ENCODE measurements at regions not wholly inside any gene's neighbourhood (a gene's known extent, or its start where the extent isn't known, plus 50 kb on each side); places are given as distances from the start of the nearest gene placed in this dataset.

DNA sequence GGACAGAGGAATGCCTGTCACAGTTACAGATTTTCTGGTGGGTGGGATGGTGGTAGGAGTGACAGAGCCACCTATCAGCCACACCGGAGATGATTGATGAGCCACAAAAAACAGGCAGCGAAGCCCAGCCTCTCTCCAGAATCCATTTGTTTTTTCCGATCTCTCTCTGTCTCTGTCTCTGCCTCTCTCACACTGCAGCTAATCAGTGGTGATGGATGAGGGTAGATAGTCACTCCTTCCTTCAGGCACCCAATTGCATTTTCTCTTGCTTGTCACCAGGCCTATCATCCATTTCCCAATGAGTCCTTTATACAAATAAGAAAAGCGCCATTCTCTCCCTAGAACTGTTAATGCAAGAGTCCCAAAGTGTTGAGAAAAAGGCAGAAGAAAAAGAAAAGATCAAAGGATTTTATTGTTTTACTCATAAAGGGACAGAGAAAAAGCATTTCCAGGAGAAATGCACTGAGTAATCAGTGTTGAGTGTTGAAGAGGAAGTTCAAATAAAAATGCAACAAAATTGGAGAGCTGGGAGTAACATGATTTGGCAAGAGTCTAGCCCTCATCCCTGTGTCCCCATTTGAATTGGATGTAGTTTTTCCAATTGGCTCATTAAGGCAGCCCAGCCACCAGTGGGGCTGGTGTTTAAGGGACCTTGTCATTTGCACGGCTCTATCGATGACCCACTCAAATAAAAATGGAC lies 1089.3 kb downstream of the TUSC7 start:
- H3K4me3 Mint-ChIP-seq: no peak overlapping the region
- H3K36me3 Mint-ChIP-seq: no peaks in the 10 kb centered on the region
- DNase-seq: no peak
- H3K4me3 ChIP-seq (ENCODE audit: low read length): no peak overlapping the region
- H3K4me1 ChIP-seq (ENCODE audit: insufficient read depth, low read length): no peaks in the 10 kb centered on the region
- H3K27me3 ChIP-seq (ENCODE audit: insufficient read depth, low read length, poor library complexity, severe bottlenecking): no peaks in the 10 kb centered on the region
- H3K36me3 ChIP-seq (ENCODE audit: insufficient read depth, low read length): no peaks in the 10 kb centered on the region
- H3K9me3 Mint-ChIP-seq: peaks cover 0 to 10% (median 2%) of the 10 kb centered on the region in 5 donors
- no peaks in the 10 kb centered on the region for H3K9me3 ChIP-seq (ENCODE audit: low read length)
- no peaks in the 10 kb centered on the region for H3K27me3 Mint-ChIP-seq
- CTCF ChIA-PET: no interaction called here
- POLR2A ChIA-PET: no interaction called here
- no peak overlapping the region for H3K27ac Mint-ChIP-seq
- no peaks in the 10 kb centered on the region for H3K4me1 Mint-ChIP-seq
- H3K27ac ChIP-seq (ENCODE audit: low read depth, low read length): no peak overlapping the region

DNA sequence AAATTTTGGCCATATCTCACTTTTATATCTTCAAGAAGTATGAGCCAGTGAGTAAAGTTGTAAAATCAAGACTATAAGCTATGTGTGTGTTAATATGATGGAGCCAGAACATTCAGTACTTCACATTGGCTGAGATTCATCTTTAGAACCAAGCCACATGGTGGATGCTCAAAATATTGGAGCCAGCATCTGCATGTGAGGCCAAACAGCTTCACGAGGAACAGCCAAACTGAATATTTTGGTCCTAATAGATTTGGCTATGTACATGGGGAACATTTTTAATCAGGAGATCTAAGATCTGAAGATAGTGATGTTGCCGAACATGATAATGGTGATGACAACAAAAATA lies 1089.8 kb downstream of the TUSC7 start:
- no peak for DNase-seq
- H3K27me3 ChIP-seq (ENCODE audit: insufficient read depth, low read length, poor library complexity, severe bottlenecking): no peaks in the 10 kb centered on the region
- no peaks in the 10 kb centered on the region for H3K9me3 ChIP-seq (ENCODE audit: low read length)
- H3K4me3 Mint-ChIP-seq: no peak overlapping the region
- H3K9me3 Mint-ChIP-seq: peaks cover 0 to 14% (median 2%) of the 10 kb centered on the region in 5 donors
- H3K36me3 Mint-ChIP-seq: no peaks in the 10 kb centered on the region
- no peaks in the 10 kb centered on the region for H3K27me3 Mint-ChIP-seq
- H3K36me3 ChIP-seq (ENCODE audit: insufficient read depth, low read length): no peaks in the 10 kb centered on the region
- no peak overlapping the region for H3K4me3 ChIP-seq (ENCODE audit: low read length)
- H3K27ac Mint-ChIP-seq: no peak overlapping the region
- POLR2A ChIA-PET: no interaction called here
- no peak overlapping the region for H3K27ac ChIP-seq (ENCODE audit: low read depth, low read length)
- CTCF ChIA-PET: no interaction called here
- H3K4me1 ChIP-seq (ENCODE audit: insufficient read depth, low read length): no peaks in the 10 kb centered on the region
- H3K4me1 Mint-ChIP-seq: no peaks in the 10 kb centered on the region

- Mint-ChIP-seq H3K9me3 (peaks cover 4 to 18% (median 5%) of the 10 kb centered on the region in 5 donors), H3K36me3 (no peaks in the 10 kb centered on the region), H3K4me1 (no peaks in the 10 kb centered on the region), H3K27ac (no peak overlapping the region), H3K27me3 (no peaks in the 10 kb centered on the region), H3K4me3 (no peak overlapping the region)
- POLR2A ChIA-PET: no interaction called here
- Histone ChIP-seq H3K9me3 (ENCODE audit: low read length) (no peaks in the 10 kb centered on the region), H3K4me3 (ENCODE audit: low read length) (no peak overlapping the region), H3K4me1 (ENCODE audit: insufficient read depth, low read length) (no peaks in the 10 kb centered on the region), H3K27me3 (ENCODE audit: insufficient read depth, low read length, poor library complexity, severe bottlenecking) (no peaks in the 10 kb centered on the region), H3K27ac (ENCODE audit: low read depth, low read length) (no peak overlapping the region), H3K36me3 (ENCODE audit: insufficient read depth, low read length) (no peaks in the 10 kb centered on the region)
- CTCF ChIA-PET: no interaction called here
- DNase-seq: no peak
Observed at GRCh38 chr3:117801912-117802239, 1092.3 kb downstream of the TUSC7 start.

DNA sequence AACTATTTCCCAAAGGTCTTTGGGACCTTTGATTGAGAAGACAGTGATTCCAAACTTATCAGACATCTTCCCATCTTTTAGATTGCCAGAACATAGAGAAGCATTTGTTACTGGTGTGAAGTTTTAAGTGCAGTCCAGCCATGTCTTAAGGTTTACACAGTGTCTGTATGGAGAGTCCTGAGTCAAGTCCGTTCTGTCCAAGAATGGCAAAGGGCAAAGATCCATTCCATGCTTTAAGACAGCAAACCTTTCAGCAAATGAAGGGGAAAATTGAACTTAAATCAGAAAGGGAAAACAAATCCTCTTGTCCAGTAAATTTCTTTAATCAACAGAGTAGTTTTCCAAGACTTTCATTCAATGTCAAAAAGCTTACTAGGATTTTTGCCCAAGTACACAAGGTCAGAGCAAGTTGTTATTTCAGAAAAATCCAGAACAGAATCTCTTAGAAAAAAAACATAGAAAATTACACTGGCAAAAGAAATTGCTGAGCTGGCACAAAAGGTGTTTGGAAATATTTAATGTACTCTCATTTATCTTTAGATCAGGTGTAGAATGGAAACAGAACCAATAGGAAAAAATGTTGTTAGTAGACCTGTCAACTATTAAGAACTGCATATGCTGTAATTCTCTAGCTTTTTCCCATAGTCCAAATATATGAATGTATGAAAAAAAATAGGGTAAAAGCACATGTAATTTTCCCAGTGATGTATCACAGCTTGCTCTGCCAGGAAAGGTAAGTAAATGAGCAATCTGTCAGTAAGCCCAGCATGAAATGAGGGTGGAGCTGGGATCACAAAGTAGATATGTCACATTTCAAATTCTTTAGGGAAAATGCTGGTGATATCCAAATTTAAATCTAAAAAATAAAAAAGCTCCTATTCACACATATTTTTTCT lies 1099.9 kb downstream of the TUSC7 start:
- no peaks in the 10 kb centered on the region for H3K4me1 Mint-ChIP-seq
- Histone ChIP-seq H3K9me3 (ENCODE audit: low read length) (no peaks in the 10 kb centered on the region), H3K27ac (ENCODE audit: low read depth, low read length) (no peak overlapping the region), H3K4me1 (ENCODE audit: insufficient read depth, low read length) (no peaks in the 10 kb centered on the region), H3K36me3 (ENCODE audit: insufficient read depth, low read length) (no peaks in the 10 kb centered on the region), H3K4me3 (ENCODE audit: low read length) (no peak overlapping the region), H3K27me3 (ENCODE audit: insufficient read depth, low read length, poor library complexity, severe bottlenecking) (no peaks in the 10 kb centered on the region)
- ChIA-PET CTCF (no interaction called here), POLR2A (no interaction called here)
- H3K27ac Mint-ChIP-seq: no peak overlapping the region
- no peaks in the 10 kb centered on the region for H3K27me3 Mint-ChIP-seq
- no peaks in the 10 kb centered on the region for H3K36me3 Mint-ChIP-seq
- DNase-seq: no peak
- peaks cover 7 to 21% (median 15%) of the 10 kb centered on the region in 5 donors for H3K9me3 Mint-ChIP-seq
- no peak overlapping the region for H3K4me3 Mint-ChIP-seq

GRCh38 chr3:117811786-117812185 lies 1102.2 kb downstream of the TUSC7 start:
- H3K27ac Mint-ChIP-seq: no peak overlapping the region

DNA sequence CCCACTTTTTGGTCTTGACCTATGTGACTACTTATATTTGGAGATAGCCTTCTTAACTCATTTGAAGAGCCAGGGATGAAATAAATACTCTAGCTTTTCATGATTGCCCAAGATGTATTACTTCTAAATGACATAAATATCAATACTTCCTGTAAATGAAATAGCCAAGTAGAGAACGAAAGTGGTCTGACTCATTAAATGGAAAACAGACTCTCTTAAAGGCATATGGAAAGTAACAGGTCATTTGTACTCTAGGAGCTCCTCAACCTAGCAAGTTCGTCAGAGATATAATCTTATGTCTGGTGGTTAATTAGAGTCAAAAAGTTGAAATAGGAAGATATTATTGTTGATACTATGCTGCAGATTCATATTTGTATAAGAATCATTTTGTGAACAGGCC lies 1105.4 kb downstream of the TUSC7 start:
- ChIA-PET POLR2A (no interaction called here), CTCF (no interaction called here)
- H3K27ac ChIP-seq (ENCODE audit: low read depth, low read length): no peak overlapping the region
- peaks cover 2 to 17% (median 8%) of the 10 kb centered on the region in 5 donors for H3K9me3 Mint-ChIP-seq
- H3K27me3 ChIP-seq (ENCODE audit: insufficient read depth, low read length, poor library complexity, severe bottlenecking): no peaks in the 10 kb centered on the region
- no peaks in the 10 kb centered on the region for H3K4me1 Mint-ChIP-seq
- DNase-seq: no peak
- no peaks in the 10 kb centered on the region for H3K27me3 Mint-ChIP-seq
- no peak overlapping the region for H3K4me3 ChIP-seq (ENCODE audit: low read length)
- H3K4me1 ChIP-seq (ENCODE audit: insufficient read depth, low read length): no peaks in the 10 kb centered on the region
- H3K9me3 ChIP-seq (ENCODE audit: low read length): no peaks in the 10 kb centered on the region
- H3K36me3 ChIP-seq (ENCODE audit: insufficient read depth, low read length): no peaks in the 10 kb centered on the region
- no peaks in the 10 kb centered on the region for H3K36me3 Mint-ChIP-seq
- H3K27ac Mint-ChIP-seq: no peak overlapping the region
- H3K4me3 Mint-ChIP-seq: no peak overlapping the region

More at GRCh38 chr3:117811786-117812185, 1102.2 kb downstream of the TUSC7 start:
- Mint-ChIP-seq H3K36me3 (no peaks in the 10 kb centered on the region), H3K4me1 (no peaks in the 10 kb centered on the region), H3K27me3 (no peaks in the 10 kb centered on the region), H3K4me3 (no peak overlapping the region), H3K9me3 (peaks cover 6 to 30% (median 13%) of the 10 kb centered on the region in 5 donors)
- Histone ChIP-seq H3K27me3 (ENCODE audit: insufficient read depth, low read length, poor library complexity, severe bottlenecking) (no peaks in the 10 kb centered on the region), H3K36me3 (ENCODE audit: insufficient read depth, low read length) (no peaks in the 10 kb centered on the region), H3K9me3 (ENCODE audit: low read length) (no peaks in the 10 kb centered on the region), H3K4me3 (ENCODE audit: low read length) (no peak overlapping the region), H3K27ac (ENCODE audit: low read depth, low read length) (no peak overlapping the region), H3K4me1 (ENCODE audit: insufficient read depth, low read length) (no peaks in the 10 kb centered on the region)
- CTCF ChIA-PET: no interaction called here
- POLR2A ChIA-PET: no interaction called here
- DNase-seq: no peak

DNA sequence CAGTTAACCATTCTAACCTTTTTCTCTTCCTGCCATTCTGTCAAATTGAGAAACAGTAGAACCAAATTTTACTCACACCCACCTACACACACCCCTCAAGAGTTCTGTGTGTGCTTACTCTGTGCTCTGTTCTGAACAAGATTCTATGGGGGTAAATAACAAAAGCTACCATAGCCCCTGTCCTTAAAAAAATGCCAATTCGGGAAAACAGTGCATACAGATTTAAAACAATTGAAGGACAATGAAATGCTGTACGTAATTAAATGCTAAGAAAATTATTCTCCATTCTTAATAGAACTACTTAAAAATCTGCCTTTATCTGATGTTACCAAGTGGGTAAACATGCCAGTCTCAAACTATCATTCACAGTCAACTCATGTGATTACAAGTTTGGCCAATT lies 1107.5 kb downstream of the TUSC7 start:
- no peaks in the 10 kb centered on the region for H3K4me1 ChIP-seq (ENCODE audit: insufficient read depth, low read length)
- H3K4me3 ChIP-seq (ENCODE audit: low read length): no peak overlapping the region
- no peaks in the 10 kb centered on the region for H3K36me3 Mint-ChIP-seq
- no peak for DNase-seq
- H3K27ac Mint-ChIP-seq: no peak overlapping the region
- CTCF ChIA-PET: no interaction called here
- no peak overlapping the region for H3K4me3 Mint-ChIP-seq
- H3K27me3 Mint-ChIP-seq: no peaks in the 10 kb centered on the region
- peaks cover 3 to 17% (median 5%) of the 10 kb centered on the region in 5 donors for H3K9me3 Mint-ChIP-seq
- no peaks in the 10 kb centered on the region for H3K4me1 Mint-ChIP-seq
- H3K27me3 ChIP-seq (ENCODE audit: insufficient read depth, low read length, poor library complexity, severe bottlenecking): no peaks in the 10 kb centered on the region
- H3K9me3 ChIP-seq (ENCODE audit: low read length): no peaks in the 10 kb centered on the region
- no peak overlapping the region for H3K27ac ChIP-seq (ENCODE audit: low read depth, low read length)
- no peaks in the 10 kb centered on the region for H3K36me3 ChIP-seq (ENCODE audit: insufficient read depth, low read length)
- POLR2A ChIA-PET: no interaction called here

- Histone ChIP-seq H3K27ac (ENCODE audit: low read depth, low read length) (no peak overlapping the region), H3K4me1 (ENCODE audit: insufficient read depth, low read length) (no peaks in the 10 kb centered on the region), H3K27me3 (ENCODE audit: insufficient read depth, low read length, poor library complexity, severe bottlenecking) (no peaks in the 10 kb centered on the region), H3K4me3 (ENCODE audit: low read length) (no peak overlapping the region), H3K9me3 (ENCODE audit: low read length) (no peaks in the 10 kb centered on the region), H3K36me3 (ENCODE audit: insufficient read depth, low read length) (no peaks in the 10 kb centered on the region)
- Mint-ChIP-seq H3K36me3 (no peaks in the 10 kb centered on the region), H3K9me3 (peaks cover 3 to 13% (median 5%) of the 10 kb centered on the region in 5 donors), H3K27me3 (no peaks in the 10 kb centered on the region), H3K27ac (no peak overlapping the region), H3K4me3 (no peak overlapping the region), H3K4me1 (no peaks in the 10 kb centered on the region)
- CTCF ChIA-PET: no interaction called here
- POLR2A ChIA-PET: no interaction called here
- no peak for DNase-seq
Observed at GRCh38 chr3:117818592-117818991, 1109.0 kb downstream of the TUSC7 start.

All from CD8-positive, alpha-beta memory T cell (primary cell).